ENCODE measurements at regions not wholly inside any gene's neighbourhood (a gene's known extent, or its start where the extent isn't known, plus 50 kb on each side); places are given as distances from the start of the nearest gene placed in this dataset.

GRCh38 chr1:94314222-94314858 lies 77.0 kb upstream of the ARHGAP29 start:
- no peak for TF ChIP-seq CTCF (IDR thresholded peaks at IDR 0.05; ENCODE audit: insufficient read depth, missing control alignments)
- no peak for FAIRE-seq
- DNase-seq (ENCODE audit: insufficient read length, low spot score), result no peak

GRCh38 chr1:94310570-94311270 lies 73.3 kb upstream of the ARHGAP29 start:
- no peak for DNase-seq (ENCODE audit: insufficient read length, low spot score)
- no peak for FAIRE-seq
- no peak for TF ChIP-seq CTCF (IDR thresholded peaks at IDR 0.05; ENCODE audit: insufficient read depth, missing control alignments)

- no peak for TF ChIP-seq CTCF (IDR thresholded peaks at IDR 0.05; ENCODE audit: insufficient read depth, missing control alignments)
- FAIRE-seq (no peak), DNase-seq (ENCODE audit: insufficient read length, low spot score) (no peak)
Measured at GRCh38 chr1:94309829-94310569, 72.6 kb upstream of the ARHGAP29 start.

GRCh38 chr1:94309216-94309615 lies 71.8 kb upstream of the ARHGAP29 start:
- DNase-seq (ENCODE audit: insufficient read length, low spot score) (no peak), FAIRE-seq (no peak)
- TF ChIP-seq CTCF (IDR thresholded peaks at IDR 0.05; ENCODE audit: insufficient read depth, missing control alignments), result no peak

GRCh38 chr1:94306521-94306920 lies 69.1 kb upstream of the ARHGAP29 start:
- no peak for DNase-seq (ENCODE audit: insufficient read length, low spot score)
- TF ChIP-seq CTCF (IDR thresholded peaks at IDR 0.05; ENCODE audit: insufficient read depth, missing control alignments), result no peak
- no peak for FAIRE-seq

GRCh38 chr1:94305704-94306103 lies 68.3 kb upstream of the ARHGAP29 start:
- no peak for FAIRE-seq
- TF ChIP-seq CTCF (IDR thresholded peaks at IDR 0.05; ENCODE audit: insufficient read depth, missing control alignments), result no peak
- DNase-seq (ENCODE audit: insufficient read length, low spot score), result no peak
